ENCODE measurements at regions not wholly inside any gene's neighbourhood (a gene's known extent, or its start where the extent isn't known, plus 50 kb on each side); places are given as distances from the start of the nearest gene placed in this dataset.

GRCh38 chrX:26026179-26026578 is 112.0 kb upstream of the MAGEB18 start:
- TF ChIP-seq EZH2 (IDR thresholded peaks at IDR 0.05; ENCODE audit: borderline replicate concordance, low read length), result no peak
- TF ChIP-seq CTCF (IDR thresholded peaks at IDR 0.05; ENCODE audit: low read length), result no peak
- Histone ChIP-seq H3K9me3 (ENCODE audit: low read length) (no peaks in the 10 kb centered on the region), H3K9ac (ENCODE audit: low read length) (no peak overlapping the region), H3K27ac (ENCODE audit: low read depth, low read length, poor library complexity, severe bottlenecking) (no peak overlapping the region), H3K36me3 (ENCODE audit: insufficient read depth, low read length) (no peaks in the 10 kb centered on the region), H3K9me2 (ENCODE audit: low read depth, low read length) (no peaks in the 10 kb centered on the region), H3K27me3 (ENCODE audit: insufficient read depth, low read length) (no peaks in the 10 kb centered on the region), H3K79me2 (ENCODE audit: insufficient read depth, low read length) (no peaks in the 10 kb centered on the region), H4K20me1 (ENCODE audit: insufficient read depth, low read length) (no peaks in the 10 kb centered on the region), H3K4me1 (ENCODE audit: insufficient read depth, low read length, severe bottlenecking) (no peaks in the 10 kb centered on the region), H3F3A (ENCODE audit: insufficient read depth, low read length) (no peaks in the 10 kb centered on the region), H3K4me2 (ENCODE audit: low read length) (no peak overlapping the region), H2AFZ (ENCODE audit: low read length) (no peak overlapping the region), H3K4me3 (ENCODE audit: low read depth, low read length, poor library complexity, severe bottlenecking) (no peak overlapping the region)

GRCh38 chrX:26032111-26032912 is 105.8 kb upstream of the MAGEB18 start:
- Histone ChIP-seq H3K36me3 (ENCODE audit: insufficient read depth, low read length) (no peaks in the 10 kb centered on the region), H3F3A (ENCODE audit: insufficient read depth, low read length) (no peaks in the 10 kb centered on the region), H3K27me3 (ENCODE audit: insufficient read depth, low read length) (no peaks in the 10 kb centered on the region), H3K9ac (ENCODE audit: low read length) (no peak overlapping the region), H3K4me2 (ENCODE audit: low read length) (no peak overlapping the region), H3K4me1 (ENCODE audit: insufficient read depth, low read length, severe bottlenecking) (no peaks in the 10 kb centered on the region), H3K4me3 (ENCODE audit: low read depth, low read length, poor library complexity, severe bottlenecking) (no peak overlapping the region), H3K9me3 (ENCODE audit: low read length) (no peaks in the 10 kb centered on the region), H3K79me2 (ENCODE audit: insufficient read depth, low read length) (no peaks in the 10 kb centered on the region), H2AFZ (ENCODE audit: low read length) (no peak overlapping the region), H3K27ac (ENCODE audit: low read depth, low read length, poor library complexity, severe bottlenecking) (no peak overlapping the region), H3K9me2 (ENCODE audit: low read depth, low read length) (no peaks in the 10 kb centered on the region), H4K20me1 (ENCODE audit: insufficient read depth, low read length) (no peaks in the 10 kb centered on the region)
- TF ChIP-seq EZH2 (IDR thresholded peaks at IDR 0.05; ENCODE audit: borderline replicate concordance, low read length), result no peak
- TF ChIP-seq CTCF (IDR thresholded peaks at IDR 0.05; ENCODE audit: low read length), result no peak

GRCh38 chrX:26037367-26037766 is 100.8 kb upstream of the MAGEB18 start:
- no peaks in the 10 kb centered on the region for H3K36me3 ChIP-seq (ENCODE audit: insufficient read depth, low read length)
- no peak overlapping the region for H3K4me3 ChIP-seq (ENCODE audit: low read depth, low read length, poor library complexity, severe bottlenecking)
- no peaks in the 10 kb centered on the region for H3K9me3 ChIP-seq (ENCODE audit: low read length)
- H3K9ac ChIP-seq (ENCODE audit: low read length), result no peak overlapping the region
- H3K9me2 ChIP-seq (ENCODE audit: low read depth, low read length), result no peaks in the 10 kb centered on the region
- H2AFZ ChIP-seq (ENCODE audit: low read length), result no peak overlapping the region
- no peaks in the 10 kb centered on the region for H3F3A ChIP-seq (ENCODE audit: insufficient read depth, low read length)
- no peaks in the 10 kb centered on the region for H3K79me2 ChIP-seq (ENCODE audit: insufficient read depth, low read length)
- H4K20me1 ChIP-seq (ENCODE audit: insufficient read depth, low read length), result no peaks in the 10 kb centered on the region
- no peaks in the 10 kb centered on the region for H3K4me1 ChIP-seq (ENCODE audit: insufficient read depth, low read length, severe bottlenecking)
- H3K27ac ChIP-seq (ENCODE audit: low read depth, low read length, poor library complexity, severe bottlenecking), result no peak overlapping the region
- H3K4me2 ChIP-seq (ENCODE audit: low read length), result no peak overlapping the region
- TF ChIP-seq CTCF (IDR thresholded peaks at IDR 0.05; ENCODE audit: low read length), result no peak
- no peaks in the 10 kb centered on the region for H3K27me3 ChIP-seq (ENCODE audit: insufficient read depth, low read length)
